GM19463 (cell line): ENCODE measurements at regions not wholly inside any gene's neighbourhood (a gene's known extent, or its start where the extent isn't known, plus 50 kb on each side); places are given as distances from the start of the nearest gene placed in this dataset.
"Not testable (repeated sequence)": the region's sequence is repeated elsewhere in the genome, so short reads cannot be mapped to it uniquely, and the experiment has no call there.

Experiments
- ATAC-seq: cut with Tn5 transposase; IDR thresholded peaks from one replicate; pipeline ENCODE4 v1.9.1; 2021; ENCODE audit warnings: mild to moderate bottlenecking, moderate library complexity; ENCODE audit not compliant: unreplicated experiment

DNA sequence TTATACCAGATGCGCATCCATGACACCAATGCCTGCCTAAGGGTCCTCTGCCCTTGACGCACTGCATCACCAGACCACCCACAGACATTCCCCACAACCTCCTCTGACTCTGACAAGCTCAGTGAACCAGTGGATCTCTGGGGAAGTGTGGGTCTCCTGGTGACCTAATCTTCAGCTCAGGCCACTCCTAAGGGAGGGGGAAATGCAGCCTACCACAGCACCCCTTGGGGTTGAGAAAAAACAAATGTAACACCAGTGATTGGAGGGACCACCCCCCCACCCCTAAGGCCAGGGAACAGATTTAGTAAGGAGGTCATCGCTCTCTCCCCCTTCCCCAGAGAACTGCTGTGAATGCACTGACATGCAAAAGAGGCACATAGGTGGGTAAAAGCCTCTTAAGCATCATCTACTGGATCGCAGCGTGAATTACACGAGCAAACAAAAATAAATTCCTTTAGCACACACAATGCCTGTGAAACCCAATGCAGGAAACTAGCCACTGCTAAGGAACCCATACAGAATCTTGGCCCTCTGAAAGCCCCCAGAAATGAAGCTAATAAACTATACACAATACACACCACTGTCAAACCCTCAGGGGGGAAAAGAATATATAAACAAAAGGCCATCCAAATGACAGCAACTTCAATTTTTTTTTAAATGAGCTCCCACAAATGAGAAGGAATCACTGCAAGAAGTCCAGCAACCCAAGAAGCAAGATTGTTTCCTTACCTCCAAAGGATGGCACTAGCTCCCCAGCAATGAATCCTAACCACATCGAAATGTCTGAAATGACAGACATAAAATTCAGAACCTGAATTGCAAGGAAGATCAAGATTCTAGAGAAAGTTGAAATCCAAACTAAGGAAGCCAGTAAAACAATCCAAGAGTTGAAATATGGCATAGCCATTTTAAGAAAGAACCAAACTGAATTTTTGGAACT is 513.7 kb upstream of the PTGER4 start:
- no peak for ATAC-seq

- no peak for ATAC-seq
Observed at GRCh38 chr5:40165106-40165788, 514.5 kb upstream of the PTGER4 start.

- ATAC-seq = no peak
Observed at GRCh38 chr5:40160435-40160834, 519.3 kb upstream of the PTGER4 start.

GRCh38 chr5:40154194-40154593 is 525.5 kb upstream of the PTGER4 start:
- no peak for ATAC-seq

DNA sequence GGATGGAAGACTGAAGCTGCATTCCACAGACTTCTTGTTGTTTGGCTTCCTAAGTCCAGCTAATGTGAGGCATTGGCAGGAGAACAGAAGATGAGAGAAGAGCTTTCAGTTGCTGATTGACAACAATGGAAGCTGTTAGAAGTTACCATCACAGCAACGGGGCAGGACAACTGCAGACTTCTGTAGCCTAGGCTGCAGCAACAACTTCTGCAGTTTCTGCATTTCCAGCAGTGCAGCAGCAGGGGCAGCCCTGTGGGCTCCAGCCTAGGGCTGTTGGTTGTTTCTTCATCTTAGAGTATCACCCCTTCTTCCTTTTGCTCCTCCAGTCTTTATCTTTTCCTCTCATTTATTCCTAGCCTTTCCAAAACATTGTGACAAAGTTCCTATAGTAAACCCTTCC is 528.8 kb upstream of the PTGER4 start:
- ATAC-seq = no peak

GRCh38 chr5:40141896-40142295 is 537.8 kb upstream of the PTGER4 start:
- ATAC-seq = no peak

- ATAC-seq = no peak
Observed at GRCh38 chr5:40141418-40141817, 538.3 kb upstream of the PTGER4 start.

GRCh38 chr5:40137223-40137622 is 542.5 kb upstream of the PTGER4 start:
- ATAC-seq = no peak

DNA sequence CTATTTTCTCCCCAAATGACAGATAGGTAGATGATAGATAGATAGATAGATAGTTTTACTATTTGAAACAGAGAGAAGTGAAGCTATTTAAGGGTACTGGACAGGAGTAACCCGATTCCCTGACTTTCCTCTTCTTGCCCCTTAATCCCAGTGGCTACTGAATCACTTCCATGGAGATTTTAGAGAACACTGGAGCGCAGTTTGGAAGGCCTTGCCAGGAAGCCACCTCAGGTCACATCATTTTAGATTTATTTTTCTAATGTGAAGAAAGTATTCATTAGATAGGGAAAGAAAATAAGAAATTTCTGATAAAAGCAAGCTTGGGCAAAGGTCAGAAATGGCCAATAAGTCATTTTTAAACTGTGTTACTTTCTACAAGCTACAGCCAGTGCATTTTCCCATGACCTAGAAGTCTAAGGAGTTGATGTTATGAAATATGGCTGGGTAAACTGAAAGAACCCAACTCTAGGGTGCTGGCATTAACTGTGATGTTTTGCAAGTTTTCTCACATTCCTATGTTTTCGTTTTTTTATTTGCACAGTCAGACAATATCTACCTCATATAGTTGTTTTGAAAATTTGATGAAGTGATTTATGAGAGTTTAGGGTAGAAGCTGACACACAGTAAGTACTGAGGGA is 544.7 kb upstream of the PTGER4 start:
- ATAC-seq = no peak

DNA sequence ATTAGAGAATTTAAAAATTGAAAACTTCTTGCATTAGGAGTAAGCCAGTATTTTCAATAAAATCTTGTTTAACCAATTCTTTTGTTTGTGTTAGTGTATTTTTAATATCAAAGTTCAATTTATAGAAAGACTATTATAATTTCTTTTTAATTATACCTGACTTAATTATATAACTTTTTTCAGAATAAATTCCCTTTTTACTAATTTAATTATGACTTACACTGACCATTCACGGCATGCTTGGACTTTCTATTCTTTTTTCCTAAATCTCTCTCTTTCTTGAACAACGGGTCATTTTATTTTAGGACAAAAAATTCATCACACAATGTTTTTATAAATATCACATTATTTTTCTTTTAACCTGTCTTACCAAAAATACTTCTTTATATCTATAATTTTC is 555.3 kb upstream of the PTGER4 start:
- ATAC-seq = no peak

GRCh38 chr5:40121236-40121635 is 558.5 kb upstream of the PTGER4 start:
- ATAC-seq = no peak

DNA sequence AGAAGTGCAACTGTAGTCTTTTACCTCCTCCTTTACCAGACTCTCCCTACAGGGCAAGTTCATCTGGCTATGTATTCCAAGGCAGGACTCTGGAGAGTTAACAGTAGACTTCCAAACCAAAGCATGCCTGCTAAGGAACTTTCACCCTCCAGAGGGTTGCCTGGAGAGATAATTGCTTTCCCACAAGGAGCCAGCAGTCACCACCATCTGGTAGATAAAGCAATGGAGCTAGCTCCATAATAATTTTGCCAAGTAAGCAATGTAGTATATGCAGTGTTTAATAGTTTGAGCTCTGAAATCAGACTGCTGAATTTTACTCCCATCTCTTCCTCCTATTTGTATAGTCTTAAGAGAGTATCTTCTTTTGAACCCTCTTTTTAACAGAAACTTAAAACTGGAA is 566.8 kb upstream of the PTGER4 start:
- no peak for ATAC-seq

DNA sequence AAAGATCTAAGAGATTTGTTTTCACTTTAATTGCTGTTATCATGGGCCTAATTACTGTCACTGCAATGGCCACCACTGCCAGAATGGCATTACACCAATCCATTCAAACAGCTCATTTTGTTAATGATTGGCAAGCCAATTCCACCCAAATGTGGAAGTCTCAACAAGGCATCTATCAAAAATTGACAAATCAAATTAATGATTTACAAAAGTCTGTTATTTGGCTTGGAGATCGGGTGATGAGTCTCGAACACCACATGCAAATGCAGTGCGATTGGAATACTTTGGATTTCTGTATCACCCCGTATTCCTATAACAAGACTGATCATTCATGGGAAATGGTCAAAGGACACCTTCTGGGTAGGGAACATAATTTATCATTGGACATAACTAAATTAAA is 568.7 kb upstream of the PTGER4 start:
- not testable (repeated sequence) for ATAC-seq

GRCh38 chr5:40108764-40109390 is 570.8 kb upstream of the PTGER4 start:
- not testable (repeated sequence) for ATAC-seq

DNA sequence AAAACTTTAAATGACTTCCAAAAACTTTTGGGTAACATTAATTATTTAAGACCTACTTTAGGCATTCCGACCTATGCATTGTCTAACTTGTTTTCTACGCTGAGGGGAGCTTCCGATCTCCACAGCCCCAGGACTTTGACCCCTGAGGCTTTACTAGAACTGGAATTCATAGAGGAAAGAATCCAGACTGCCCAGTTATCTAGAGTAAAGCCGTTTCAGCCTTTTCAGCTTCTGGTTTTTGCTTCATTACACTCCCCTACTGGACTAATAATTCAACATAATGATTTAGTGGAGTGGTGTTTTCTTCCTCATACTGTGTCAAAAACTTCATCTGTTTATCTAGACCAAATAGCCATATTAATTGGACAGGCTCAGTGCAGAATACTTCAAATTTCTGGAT is 571.9 kb upstream of the PTGER4 start:
- ATAC-seq = not testable (repeated sequence)

GRCh38 chr5:40106847-40107246 is 572.9 kb upstream of the PTGER4 start:
- ATAC-seq = no peak

- no peak for ATAC-seq
Observed at GRCh38 chr5:40098313-40098712, 581.4 kb upstream of the PTGER4 start.

DNA sequence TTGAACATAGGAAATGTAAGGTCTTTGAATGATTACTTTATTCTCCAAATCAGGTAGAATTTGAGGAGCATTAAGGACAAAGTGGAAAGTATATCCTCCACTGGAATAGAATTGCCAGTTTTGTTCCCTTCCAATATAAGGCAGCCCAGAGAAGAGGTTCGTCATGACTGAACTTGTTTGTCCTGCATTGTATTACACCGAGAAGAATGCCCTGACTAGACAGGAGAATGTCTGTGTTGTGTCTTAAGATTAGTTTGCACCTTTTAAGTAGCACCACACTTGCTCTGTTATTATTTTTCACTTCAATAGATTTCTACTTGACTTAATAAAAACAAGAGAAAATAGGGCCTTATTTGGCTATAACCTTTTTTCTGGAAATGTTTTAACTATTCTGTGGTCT is 586.2 kb upstream of the PTGER4 start:
- no peak for ATAC-seq

DNA sequence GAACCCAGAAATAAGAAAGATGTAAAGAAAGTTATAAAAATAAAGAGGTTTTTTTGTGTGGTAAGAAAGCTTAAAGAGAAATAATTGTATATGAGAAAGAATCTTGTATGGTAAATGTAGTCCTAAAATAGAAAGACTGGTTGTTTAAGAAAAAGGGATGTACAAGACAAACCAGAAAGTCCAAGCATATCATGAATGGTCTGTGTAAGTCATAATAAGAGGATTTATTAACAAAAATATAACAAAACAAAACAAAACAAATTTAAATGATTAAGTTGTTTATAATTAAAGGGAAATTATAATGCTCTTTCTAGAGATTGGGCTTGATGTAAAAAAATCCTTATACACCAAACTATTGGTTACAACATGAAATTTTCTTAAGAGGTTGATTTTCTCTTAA is 590.4 kb upstream of the PTGER4 start:
- ATAC-seq = no peak

DNA sequence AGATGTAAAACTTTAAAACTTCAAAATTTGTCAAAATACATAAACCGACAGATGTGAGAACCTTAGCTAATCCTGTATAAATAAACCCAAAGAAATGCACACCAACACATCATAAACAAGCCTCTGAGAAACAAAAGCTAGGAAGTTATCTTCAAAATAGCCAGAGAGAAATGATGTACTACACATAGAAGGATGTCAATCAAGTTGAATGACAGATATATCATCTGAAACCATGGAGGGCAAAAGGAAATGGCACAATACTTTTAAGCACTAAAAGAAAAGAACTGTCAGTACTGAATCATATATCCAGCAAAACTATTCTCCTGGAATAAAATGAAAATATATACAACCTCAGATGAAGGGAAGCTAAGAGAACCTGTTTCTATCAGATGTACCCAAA is 595.1 kb upstream of the PTGER4 start:
- ATAC-seq = no peak

DNA sequence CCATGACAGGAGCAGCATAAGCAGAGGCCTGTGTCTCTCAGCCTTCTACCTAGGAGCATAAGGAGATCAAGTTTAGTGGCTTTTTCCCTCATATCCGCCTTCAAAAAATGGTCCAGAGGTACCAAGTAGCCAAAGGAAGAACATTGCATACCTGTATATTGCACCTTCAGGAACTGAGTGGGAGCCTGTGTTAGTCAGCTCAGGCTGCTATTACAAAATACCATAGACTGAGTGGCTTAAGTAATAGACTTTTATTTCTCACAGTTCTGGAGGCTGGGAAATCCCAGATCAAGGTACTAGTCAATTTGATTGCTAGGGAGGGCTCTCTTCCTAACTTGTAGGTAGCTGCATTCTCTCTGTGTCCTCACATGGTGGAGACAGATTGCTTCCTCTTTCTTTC is 597.4 kb upstream of the PTGER4 start:
- no peak for ATAC-seq
